ENCODE measurements at regions not wholly inside any gene's neighbourhood (a gene's known extent, or its start where the extent isn't known, plus 50 kb on each side); places are given as distances from the start of the nearest gene placed in this dataset.

GRCh38 chr9:88326936-88327335 lies 61.3 kb upstream of the SPIN1 start:
- DNase-seq (ENCODE audit: low spot score), result no peak

DNA sequence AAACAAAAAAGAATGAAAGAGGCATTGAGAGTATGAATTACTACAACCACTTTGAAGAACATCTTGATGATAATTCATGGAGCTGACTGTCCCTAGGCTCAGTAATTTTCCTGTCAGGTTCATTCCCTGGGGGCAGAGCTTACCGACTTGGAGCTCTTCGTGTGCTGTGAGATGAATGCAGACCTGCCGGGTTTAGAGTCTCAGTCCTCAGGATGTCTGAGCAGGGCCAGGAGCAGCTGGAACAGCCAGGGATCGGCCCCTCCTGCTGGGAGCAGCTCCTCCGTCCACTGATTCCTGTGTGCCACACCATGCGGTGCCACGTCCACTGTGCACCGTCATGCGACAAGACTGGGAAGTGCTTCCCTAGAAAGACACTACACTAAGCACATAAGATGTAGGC lies 62.2 kb upstream of the SPIN1 start:
- no peak for DNase-seq (ENCODE audit: low spot score)

- DNase-seq (ENCODE audit: low spot score), result peak; percentile 44
Measured at GRCh38 chr9:88322906-88323566, 65.2 kb upstream of the SPIN1 start.

DNA sequence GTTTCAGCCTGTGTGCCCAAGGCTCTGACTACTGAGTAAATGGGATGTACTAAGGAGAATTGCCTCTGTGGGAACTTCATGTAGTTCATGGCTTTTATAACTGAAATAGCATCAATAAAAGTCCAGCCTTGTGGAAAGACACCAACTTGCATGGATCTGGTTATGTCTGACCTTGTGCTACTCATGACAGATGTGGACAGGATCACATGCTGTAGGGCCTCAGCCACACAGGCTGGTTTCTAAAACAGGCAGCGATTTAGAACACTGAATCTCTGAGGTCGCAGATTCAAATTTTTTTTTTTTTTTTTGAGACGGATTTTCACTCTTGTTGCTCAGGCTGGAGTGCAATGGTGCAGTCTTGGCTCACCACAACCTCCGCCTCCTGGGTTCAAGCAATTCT lies 66.5 kb upstream of the SPIN1 start:
- no peak for DNase-seq (ENCODE audit: low spot score)

DNA sequence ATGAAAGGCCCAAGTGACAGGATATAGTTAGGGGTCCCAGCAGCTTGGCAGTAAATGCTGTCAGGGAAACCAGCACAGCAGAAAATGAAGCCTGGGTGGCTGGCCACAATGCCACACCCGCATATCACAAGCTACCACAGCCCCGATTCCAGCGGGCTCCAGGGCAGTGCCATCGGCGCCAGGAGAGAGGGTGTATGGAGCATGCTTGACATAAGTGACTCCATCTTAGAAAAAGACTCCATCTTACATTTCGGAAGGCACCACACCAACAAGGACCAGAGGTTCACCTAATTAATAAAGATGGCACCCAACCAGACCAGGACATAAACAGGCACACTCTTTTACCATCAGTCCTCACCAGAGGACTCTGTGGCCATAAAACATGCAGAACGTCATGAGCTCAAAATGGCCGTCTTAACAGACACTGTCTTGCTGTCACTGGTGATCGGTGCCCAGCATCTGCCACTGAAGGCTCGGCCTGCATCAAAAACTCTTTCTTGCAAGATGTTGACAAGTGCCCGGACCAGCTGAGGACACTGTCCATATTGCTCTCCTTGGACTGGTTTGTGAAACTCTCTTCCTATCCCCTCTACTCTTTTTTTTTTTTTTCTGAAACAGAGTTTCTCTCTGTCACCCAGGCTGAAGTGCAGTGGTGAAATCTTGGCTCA lies 67.4 kb upstream of the SPIN1 start:
- no peak for DNase-seq (ENCODE audit: low spot score)

DNA sequence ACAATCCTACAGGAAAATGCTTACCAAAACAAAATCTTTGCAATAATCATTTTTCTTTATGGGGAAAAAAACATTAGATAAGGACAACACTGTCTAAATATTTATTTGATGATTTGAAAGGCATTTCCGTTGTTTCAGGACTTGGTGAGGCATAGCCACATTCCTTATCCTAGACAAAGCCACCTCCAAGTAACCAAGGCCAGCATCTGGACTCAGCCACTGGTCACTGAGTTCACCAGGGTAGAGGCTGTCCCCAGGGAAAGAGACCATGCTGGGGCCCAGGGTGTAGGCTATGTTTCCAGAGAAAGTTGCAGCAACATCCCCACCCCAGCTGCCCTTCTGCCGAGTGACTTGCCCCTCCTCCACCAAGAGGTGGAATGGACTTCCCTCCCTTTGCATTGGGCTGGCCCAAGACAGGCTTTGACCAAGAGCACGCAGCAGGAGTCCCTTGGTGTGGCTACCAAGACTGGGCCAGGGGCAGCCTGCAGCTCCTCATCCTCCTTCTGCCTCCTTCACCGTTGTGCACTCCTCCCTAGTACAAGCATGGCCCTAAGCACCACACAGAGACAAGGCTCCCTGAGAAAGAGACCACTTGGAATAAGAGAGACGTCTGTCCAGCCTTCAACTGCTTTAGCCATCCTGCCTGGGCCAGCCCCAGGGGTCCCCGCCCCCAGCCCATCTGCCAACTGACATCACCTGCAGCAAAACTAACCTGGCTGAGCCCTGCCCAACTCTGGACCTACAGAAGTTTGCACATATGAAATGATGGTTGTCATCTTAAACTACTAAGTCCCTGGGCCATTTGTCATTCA lies 68.1 kb upstream of the SPIN1 start:
- DNase-seq (ENCODE audit: low spot score), result no peak

DNA sequence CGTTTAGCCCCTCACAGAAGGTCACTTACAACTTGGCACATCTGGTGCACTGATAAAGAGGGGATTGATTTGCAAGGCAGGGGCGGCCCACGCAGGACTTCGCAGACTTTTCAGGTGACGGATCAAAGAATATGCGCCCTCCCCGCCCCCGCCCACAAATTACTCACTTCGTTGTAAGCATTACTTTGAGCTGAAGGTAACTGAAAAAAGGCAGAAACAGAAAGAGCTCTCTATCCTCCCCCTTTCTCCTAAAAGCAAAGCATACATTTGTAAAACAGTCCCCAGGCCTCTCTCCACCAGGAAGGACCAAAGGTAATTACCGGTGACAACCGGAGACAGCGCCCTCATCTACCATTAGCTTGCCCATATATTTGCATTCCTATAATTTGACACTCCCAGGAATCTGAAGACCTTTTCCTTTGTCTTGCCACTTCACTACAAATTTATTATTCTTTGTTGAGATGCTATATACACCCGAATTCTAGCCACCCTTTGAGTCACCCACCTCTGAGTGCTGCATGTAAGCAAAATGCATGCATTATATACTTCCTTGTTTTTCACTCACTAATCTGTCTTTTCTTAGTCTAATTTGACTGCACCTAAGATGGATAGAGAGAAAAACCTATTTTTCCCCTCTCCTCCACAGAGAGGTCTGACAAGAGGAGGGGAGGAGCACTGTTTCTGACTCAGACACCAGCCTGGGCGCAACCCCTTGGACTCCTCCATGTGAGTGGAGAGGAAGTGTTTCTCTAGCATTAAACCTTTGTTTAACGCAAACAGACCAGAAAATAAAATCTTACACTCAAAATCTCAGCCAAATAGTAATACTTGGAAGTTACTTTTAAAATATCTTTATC lies 74.7 kb upstream of the SPIN1 start:
- DNase-seq (ENCODE audit: low spot score), result no peak

DNA sequence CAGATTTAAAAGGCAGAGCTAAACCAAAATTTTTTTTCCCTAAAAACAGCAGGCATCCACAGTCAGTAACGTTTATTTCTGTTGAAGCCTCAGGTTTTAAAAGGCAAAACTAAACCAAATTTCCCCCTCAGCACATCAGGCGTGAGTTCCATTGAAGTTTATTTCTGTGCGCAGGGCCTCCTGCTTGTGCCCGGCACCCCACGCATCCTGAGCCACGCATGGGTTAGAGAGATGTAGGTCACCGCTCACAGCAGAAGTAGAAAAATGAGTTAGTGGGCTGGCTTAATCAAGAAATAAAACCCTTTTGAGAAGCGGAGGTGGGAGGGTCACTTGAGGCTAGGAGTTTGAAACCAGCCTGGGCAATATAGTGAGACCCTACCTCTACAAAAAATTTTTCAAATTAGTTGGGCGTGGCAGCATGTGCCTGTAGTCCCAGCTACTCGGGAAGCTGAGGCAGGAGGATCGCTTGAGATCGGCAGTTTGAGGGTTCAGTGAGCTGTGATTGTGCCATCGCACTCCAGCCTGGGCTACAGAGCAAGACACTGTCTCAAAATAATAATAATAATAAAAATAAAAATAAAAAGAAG lies 75.6 kb upstream of the SPIN1 start:
- no peak for DNase-seq (ENCODE audit: low spot score)

GRCh38 chr9:88312045-88312444 lies 76.2 kb upstream of the SPIN1 start:
- no peak for DNase-seq (ENCODE audit: low spot score)

- no peak for DNase-seq (ENCODE audit: low spot score)
Measured at GRCh38 chr9:88310310-88310980, 77.8 kb upstream of the SPIN1 start.

DNA sequence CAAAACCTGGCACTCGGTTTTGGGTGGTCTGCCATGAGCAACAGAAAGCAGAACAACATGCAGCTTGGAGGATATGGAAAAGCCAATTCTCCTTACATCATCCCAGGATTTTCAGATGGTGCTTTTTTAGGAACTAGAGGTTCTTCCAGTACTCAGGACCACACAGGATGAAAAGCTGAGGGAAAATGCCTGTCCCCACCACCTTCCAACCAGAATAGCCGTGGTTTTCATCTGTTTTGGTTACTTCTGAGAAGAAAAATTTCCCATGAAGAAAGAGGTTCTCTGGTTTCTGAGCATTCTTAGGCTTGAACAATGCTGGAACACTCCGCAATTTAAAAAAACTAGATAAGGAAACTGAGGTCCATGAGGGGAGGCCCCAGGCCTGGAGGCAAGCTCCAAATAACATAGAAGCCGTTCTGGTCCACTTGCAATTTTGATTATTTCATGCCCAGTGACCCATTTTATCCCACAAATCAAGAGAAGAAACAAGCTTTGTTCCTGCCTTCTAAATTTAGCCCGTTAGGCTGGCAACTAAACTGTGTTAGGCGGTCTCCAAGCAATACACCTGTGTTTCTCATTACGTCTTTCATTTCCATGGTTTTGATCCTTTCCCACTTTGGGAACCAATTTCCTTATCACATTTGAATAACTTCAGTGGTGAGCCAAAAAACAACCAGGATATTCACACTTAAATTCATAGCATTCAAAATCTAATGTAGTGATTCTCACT lies 79.2 kb upstream of the SPIN1 start:
- no peak for DNase-seq (ENCODE audit: low spot score)

DNA sequence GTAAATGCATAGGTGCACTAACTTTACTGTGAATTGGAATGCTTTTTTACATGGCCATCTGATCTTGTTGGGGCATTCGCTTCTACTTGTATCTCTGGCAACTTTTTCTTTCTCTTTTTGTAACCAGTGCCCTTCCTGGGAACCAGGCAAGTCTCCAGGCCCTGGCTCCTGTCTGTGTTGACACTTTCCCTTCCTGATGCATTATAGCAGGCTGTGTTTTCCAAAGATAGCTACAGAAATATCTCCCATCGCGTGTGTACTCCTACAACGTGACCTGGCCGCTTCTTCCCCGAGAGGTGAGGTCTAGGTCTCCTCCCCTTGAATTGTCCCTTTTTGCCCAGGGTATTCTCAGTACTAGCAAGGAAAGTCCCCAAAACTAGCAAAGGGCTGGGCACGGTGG lies 81.1 kb upstream of the SPIN1 start:
- no peak for DNase-seq (ENCODE audit: low spot score)

GRCh38 chr9:88303721-88304451 lies 84.4 kb upstream of the SPIN1 start:
- DNase-seq (ENCODE audit: low spot score), result no peak

GRCh38 chr9:88302579-88303324 lies 85.5 kb upstream of the SPIN1 start:
- no peak for DNase-seq (ENCODE audit: low spot score)

DNA sequence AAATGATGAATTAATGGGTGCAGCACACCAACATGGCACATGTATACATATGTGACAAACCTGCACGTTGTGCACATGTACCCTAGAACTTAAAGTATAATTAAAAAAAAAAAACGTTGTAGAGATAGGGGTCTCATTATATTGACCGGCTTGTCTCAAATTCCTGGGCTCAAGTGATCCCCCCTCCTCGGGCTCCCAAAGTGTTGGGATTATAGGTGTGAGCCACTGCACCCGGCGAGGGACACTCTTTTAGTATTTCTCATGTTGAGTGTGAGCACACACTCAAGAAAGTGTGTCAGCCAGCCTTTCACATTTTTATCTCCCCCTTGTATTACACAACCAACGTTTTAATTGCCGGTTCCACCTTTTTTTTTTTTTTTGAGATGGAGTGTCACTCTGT lies 87.7 kb upstream of the SPIN1 start:
- DNase-seq (ENCODE audit: low spot score), result no peak

DNA sequence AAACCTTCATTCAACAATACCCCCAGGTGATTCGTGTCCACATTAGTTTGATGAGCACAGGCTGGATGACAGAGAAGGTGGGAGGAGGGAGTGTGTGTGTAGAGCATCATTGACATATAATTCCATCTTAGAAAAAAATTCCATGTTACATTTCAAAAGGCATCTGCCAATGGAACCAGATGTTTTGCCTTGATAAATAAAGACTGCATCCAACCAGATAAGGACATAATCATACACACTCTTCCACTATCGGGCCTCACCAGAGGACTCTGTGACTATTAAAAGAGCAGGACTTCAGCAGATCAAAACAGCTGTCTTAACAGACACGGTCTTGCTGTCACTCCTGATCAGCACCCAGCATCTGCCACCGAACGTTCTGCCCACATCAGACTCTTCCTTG lies 96.4 kb upstream of the SPIN1 start:
- no peak for DNase-seq (ENCODE audit: low spot score)

DNA sequence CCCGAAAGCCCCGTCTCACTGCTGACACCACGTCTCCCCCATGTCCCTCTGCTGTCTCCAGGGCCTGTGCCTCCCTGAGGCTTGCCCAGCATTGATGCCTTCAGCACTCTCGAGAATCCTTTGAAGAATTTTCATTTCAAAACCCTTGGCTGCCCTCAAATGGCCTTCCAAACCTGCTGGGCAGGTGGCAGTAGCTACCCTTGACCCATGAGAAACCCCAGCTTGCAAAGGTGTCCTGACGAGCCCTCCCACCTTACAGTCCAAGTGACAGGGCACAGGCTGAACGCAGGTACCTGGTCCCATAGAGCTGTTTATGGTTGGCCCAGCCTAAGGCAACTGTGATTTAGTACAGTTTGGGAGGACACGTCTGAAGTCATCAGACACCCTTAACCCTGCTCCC lies 97.2 kb upstream of the SPIN1 start:
- no peak for DNase-seq (ENCODE audit: low spot score)

GRCh38 chr9:88289532-88289931 lies 98.7 kb upstream of the SPIN1 start:
- no peak for DNase-seq (ENCODE audit: low spot score)

GRCh38 chr9:88287972-88288371 lies 100.3 kb upstream of the SPIN1 start:
- no peak for DNase-seq (ENCODE audit: low spot score)
